RCC 7860 (cell line): ENCODE measurements at regions not wholly inside any gene's neighbourhood (a gene's known extent, or its start where the extent isn't known, plus 50 kb on each side); places are given as distances from the start of the nearest gene placed in this dataset.

Source experiments
- DNase-seq: peaks from one replicate; pipeline ENCODE4 v3.0.0-alpha.2; 2015; ENCODE audit warnings: low spot score
- FAIRE-seq: peaks from 2 replicates; lab custom pipeline; 2012; peaks lifted over from hg19 to GRCh38; lab: Jason Lieb, UNC

DNA sequence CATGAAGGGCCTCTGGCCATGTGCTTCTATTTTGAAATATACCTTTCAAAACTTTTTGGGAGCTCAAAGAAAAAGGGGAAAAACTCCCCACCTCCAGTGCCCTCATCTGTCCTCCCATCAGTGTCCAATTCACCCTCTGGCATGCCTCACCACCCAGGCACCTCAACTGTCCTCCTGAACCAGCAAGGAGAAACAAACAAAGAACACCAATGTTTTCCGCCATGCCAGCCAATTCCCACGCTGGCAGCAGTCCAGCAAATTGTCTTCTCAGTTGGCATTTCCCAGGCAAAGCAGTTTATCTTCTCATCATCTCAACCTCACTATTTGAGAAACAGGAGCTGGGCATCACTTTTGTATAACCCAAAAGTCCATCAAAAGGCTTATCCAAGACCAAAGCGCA lies 496.9 kb downstream of the SOX6 start:
- FAIRE-seq, result no peak

DNA sequence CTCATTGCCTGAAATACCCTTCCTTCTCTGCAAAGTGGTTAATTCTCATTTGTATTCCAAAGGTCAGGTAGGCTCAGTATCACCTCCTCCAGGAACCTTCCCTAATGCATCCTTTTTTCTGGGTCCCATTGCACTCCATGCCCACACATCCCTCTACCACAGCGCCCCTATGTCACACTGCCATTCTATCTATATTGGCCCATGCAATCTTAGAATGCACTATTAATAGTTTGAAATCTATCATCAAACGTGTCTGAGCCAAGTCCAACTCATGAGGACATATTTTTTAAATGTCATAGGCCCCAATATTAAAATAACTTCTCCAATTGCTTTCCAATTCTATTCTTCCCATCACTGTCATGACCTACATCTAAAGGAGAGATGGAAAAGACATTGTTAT lies 495.1 kb downstream of the SOX6 start:
- FAIRE-seq (no peak), DNase-seq (no peak)

More for the DNA sequence above, 496.9 kb downstream of the SOX6 start:
- no peak for DNase-seq

DNA sequence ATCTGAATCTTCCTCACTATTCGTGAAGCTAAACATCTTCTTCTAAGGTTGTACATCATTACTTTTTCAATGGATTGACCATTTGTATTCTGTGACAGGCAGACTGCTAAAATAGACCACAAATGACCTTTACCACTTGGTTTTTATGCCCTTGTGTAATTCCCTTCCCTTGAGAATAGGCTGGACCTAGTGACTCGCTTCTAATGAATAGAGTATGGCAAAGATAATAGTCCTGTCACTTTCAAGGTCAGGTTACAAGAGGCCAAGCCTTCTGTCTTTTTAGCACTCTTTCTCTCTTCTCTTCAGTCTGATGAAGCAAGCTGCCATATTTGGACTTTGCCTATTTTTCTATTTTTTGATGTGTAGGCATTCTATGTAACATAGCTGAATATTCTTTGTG lies 492.9 kb downstream of the SOX6 start:
- FAIRE-seq (no peak), DNase-seq (no peak)

DNA sequence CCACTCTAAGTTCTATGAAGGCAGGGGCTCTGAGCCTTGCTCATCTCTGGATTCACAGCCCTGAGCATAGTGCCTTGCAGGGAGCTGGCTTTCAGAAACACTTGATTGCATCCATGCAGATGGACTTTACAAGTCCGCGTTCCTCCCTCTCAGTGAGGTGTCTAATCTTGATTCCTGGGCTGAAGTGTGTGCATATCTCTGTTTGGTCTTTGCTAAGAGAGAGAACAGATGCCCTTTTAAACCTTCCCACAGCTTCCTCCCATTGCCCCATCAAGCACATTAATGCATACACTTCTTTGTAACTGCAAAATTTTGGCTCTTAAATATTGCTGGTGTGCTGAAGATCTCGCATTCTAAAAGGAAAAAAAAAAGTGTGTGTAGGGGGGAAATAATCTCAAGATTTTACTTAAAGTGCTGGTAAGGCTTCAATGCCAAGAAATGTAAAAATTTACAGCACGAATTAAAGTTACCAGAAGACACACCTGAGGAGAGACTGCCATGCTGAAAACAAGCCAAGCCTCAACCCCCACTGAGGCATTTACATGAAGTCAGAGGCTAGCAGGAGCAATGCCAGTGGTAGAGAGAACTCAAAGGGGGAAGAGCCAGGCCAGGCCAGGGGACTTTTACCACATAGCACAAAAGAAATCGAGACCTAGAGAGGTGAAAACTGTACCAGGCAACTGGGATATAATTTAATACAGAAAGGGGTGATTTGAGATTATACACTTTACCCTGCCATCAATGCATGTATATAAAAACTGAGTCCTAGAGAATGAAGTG lies 492.1 kb downstream of the SOX6 start:
- FAIRE-seq (no peak), DNase-seq (no peak)

DNA sequence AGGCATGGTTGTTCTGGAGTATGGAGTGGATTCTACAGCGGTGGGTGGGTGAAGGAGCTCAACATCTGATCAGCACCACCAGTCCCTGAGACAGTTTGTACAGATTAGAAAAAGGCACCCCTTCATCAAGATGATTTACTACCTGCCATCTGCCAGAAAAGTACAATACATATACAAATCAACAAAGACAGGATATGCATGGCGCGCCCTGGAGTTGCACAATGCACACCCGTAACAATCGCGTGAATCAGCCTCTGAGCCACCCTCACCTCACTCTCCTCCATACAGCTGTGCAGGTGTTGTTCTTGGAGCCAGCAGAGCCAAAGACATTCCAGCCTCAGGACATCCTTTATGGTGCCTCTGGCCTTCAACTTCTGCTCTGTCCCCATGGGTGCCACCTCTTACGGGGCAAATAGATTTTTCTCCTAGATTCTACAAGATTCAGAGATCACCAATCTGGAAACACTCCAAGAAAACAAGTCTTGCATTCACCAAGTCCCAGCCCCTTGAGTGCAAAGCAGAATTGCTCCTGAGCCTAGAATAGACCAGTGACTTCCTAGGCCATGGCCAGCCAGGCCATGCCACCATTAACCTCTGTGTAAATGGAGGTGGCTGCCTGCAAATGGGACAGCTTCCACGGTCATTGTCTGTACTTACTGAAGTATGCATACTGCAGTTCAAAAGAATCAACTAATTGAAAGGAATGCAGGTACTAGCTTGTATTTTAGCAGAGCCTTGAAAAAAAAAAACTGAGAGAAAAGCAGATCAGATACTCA lies 490.9 kb downstream of the SOX6 start:
- DNase-seq (no peak), FAIRE-seq (no peak)

DNA sequence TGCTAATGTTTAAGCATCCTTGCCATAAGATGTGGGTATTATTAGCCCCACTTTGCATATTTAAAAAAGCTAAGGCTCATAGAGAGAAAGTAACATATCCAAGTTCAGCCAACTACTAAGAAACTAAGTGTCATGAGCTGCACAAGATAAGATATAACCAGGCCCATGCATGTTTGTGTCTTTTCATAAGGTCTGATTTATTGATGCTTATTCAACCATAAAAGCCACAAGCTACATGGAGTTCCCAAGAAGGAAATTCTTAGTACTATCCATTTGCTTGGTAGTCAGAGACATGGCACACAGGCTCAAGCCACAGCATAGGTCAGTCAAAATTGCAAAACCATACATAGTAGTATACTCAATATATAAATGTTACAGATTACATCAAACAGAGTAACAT lies 488.5 kb downstream of the SOX6 start:
- DNase-seq (no peak), FAIRE-seq (no peak)

DNA sequence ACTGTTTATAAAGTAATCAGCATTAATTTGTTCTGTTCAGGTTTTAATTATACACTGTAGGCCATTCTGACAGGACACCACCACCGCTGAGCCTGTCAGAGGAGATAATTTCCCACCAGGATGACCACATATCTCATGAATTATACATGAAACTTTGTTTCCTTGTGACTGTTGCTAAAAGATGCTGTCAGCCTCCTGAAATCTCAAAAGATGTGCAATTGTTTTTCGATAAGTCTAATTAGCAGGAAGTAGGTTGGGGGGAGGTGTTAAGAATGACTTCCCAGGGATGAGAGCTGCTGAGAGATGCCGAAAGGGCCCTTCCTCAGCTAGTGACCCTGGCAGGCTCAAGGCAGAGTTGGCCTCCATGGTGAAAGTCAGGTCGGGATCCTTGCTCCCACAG lies 485.4 kb downstream of the SOX6 start:
- FAIRE-seq (no peak), DNase-seq (no peak)

DNA sequence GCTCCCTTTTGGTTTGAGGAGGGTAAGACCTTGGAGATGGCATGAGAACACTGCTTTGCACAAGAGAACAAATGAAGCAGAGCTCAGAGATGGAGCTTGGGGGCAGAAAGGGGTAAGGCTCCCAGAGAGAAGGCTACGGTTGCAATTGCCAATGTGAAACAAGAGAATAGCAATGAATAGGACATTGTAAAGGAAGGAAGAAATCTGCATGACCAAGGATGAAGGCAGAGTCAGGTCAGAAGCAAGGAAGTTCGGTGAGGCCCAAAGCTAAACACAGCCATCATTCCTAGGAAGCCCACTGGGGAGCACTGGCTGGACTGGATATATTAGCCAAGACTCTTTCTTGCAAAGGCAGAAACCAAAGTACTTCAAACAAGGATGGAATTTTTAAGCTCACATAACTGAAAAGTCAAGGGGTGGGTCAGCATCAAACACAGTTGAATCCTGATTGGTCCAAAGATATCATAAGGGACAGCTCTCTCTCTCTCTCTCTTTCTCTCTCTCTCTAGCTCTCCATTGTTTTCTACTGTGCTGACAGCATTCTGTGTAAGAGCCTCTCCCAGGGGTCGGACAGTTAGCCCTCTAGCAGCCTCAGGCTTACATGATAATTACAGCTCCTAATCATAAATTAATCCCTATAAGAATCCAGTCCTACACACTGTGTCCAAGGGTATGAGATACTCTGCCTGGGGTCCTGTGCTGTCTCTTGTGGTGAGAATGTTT lies 484.3 kb downstream of the SOX6 start:
- FAIRE-seq (no peak), DNase-seq (no peak)

DNA sequence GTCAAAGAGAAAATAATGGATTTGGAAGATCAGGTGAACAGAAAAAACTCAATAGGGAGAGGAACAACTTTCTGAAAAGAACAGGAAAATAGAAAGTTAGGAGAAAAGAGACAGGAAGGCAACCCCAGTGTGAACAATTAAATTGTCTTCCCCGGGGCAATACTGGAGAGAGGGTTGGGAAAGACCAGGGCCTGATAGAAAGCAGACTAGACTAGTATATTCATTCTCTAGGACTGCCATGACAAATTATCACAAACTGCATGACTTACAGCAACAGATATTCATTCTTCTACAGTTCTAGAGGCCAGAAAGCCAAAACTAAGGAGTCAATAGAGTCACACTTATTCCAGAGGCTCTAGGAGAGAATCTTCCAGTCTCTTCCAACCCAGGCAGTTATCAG lies 482.8 kb downstream of the SOX6 start:
- DNase-seq, result no peak
- FAIRE-seq, result no peak

DNA sequence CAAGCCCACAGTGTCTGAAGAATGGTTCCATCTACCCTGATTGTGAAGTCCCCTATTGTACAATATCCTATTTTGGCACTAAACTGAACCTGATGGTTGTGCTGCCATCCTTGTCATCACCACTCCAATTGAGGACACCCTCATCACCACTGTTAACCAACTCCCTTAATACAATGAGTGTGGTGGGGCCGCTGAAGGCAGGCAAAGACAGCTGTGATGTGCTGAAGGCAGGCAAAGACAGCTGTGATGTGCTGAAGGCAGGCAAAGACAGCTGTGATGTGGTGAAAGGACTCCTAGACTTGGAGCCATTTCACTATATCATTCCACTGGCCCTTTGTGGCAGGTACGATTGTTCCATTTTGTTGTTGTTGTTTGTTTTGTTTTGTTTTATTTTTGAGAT lies 481.6 kb downstream of the SOX6 start:
- no peak for DNase-seq
- no peak for FAIRE-seq

DNA sequence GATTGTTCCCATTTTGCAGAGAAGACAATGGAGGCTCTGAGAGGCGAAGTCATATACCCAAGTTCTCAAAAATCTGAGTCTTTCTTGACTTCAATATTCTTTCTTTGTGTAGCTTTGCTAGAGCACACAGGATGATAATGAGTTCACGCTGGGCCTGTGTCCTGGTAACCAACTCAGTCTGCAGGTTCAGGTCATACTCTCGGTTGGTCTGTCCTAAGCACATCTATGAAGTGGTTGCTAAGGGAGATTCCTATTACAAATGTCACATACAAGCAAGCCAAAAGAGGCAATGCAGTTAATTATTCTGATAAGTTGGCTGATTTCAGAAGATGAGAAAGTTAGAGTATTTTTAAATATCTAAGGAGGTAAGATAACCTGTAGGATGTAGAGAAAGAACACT lies 481.0 kb downstream of the SOX6 start:
- FAIRE-seq (no peak), DNase-seq (no peak)

DNA sequence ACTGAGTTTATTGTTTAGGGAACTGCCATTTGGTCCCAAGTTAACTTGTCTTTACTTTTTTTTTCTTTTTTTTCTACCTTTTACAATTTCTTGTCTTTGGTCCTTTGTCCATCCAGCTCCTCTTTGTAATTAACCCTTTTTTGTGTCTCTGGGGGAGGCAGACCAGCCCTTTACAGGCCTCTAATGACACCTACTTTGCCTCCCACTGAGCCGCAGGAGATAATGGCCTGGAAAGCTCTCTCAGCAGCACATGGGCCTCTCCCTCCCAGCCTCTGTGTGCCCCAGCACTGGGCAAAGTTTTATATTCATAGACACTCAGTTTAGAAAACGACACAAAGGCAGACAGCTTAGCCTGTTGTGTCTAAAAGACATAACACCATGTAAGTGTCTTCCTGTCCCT lies 480.4 kb downstream of the SOX6 start:
- FAIRE-seq, result no peak
- DNase-seq, result no peak

DNA sequence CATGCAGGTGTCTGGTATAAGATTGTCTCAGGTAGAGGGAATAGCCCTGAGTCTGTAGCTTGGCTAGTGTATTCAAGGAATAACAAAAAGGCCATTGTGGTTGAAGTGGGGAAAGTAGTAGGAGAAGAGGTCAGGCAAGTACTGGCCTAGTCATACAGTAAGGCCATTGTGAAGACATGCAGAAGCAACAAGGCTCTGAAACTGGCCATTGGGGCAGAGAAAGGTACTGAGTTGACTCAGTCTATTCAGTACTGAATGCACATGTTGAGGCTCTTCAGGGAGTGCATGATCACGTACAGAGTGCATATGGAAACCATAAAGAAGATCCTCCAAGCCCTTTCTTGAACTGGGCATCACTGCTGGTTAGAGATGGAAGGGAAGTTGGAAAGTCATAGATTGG lies 477.6 kb downstream of the SOX6 start:
- no peak for DNase-seq
- no peak for FAIRE-seq

DNA sequence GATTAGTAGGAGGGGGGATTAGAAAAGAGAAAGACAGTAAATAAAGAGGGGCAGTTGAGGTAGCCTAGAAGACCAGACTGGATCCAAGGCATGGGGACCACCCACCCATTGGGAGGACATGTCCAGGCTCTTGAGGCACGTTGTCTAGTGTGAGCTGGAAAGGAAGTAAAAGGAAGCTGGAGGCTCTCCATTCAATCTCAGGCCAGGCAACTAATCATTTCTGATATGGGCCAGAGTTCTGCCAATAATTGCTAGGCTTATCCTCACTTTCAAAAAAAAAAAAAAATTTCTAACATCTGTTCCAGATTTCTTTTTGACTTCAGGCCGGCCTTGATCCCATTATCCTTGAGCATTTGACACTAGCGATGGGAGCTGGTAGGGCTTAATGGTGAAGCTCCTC lies 476.1 kb downstream of the SOX6 start:
- DNase-seq, result no peak
- no peak for FAIRE-seq

DNA sequence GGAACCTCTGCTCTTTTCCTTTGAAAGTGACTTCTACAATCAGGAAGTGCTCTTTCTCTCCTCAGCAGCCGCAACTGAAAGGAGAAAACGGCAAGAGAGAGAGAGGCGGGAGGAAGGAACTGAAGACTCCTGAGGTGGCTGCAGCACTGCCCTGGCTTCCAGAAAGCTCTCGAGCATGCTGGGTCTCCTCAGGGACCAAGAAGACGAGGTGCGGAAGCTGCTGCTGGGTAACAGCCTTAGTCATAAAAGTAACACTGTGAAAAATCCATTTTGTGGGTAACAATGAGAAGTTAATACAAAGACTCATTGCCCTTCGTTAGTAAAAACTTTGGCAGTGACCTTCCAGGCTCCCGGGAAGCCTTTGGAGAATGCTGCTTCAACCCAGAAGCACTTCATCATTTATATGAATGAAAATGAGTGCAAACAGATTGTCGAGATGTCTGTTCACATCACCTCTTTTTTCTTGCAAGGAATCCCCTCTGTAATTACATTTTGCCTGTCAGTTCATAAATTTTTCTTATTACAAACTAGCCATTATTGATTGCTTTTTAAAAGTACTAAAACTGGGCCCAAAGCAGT lies 473.4 kb downstream of the SOX6 start:
- FAIRE-seq (no peak), DNase-seq (no peak)

DNA sequence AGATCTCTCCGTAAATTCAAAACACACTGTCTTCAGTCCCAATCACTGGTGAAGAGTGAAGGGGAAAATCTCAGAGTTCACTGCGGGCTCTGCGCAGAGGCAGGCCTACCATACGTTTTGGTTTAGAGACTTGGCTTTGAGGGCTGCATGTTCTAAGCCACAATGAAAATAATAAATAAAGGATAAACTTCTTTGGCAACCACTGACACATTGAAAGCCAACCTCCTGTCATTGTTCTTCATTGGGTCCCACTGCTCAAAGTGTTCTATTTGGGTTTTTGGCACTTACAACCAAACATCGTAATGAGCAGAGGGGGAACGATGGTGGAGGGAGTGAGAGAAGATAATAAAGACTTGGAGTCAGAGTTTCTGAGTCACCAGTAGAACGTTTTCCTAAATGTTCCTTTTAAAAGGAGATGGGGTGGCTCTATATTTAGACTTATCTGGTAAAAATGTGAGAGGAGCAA lies 472.9 kb downstream of the SOX6 start:
- no peak for DNase-seq
- FAIRE-seq, result no peak

DNA sequence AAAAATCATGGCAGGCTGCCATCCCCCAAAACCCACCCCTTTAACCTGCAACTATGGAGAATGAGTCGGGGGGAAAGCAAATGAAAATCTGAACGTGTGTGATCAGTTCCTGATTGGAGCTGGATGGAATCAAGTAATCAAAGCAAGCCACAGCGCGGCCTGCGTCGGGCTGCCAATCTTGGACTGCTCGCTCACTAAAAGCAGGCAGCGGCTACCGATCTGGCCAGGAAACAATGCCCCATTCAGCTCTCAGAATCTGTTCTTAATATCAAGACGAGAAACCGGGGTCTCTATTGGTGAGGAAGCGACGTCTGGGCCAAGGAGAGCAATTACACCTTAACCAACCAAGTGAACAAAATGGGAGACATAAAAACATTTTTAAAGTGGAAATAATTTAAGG lies 472.2 kb downstream of the SOX6 start:
- no peak for FAIRE-seq
- no peak for DNase-seq

DNA sequence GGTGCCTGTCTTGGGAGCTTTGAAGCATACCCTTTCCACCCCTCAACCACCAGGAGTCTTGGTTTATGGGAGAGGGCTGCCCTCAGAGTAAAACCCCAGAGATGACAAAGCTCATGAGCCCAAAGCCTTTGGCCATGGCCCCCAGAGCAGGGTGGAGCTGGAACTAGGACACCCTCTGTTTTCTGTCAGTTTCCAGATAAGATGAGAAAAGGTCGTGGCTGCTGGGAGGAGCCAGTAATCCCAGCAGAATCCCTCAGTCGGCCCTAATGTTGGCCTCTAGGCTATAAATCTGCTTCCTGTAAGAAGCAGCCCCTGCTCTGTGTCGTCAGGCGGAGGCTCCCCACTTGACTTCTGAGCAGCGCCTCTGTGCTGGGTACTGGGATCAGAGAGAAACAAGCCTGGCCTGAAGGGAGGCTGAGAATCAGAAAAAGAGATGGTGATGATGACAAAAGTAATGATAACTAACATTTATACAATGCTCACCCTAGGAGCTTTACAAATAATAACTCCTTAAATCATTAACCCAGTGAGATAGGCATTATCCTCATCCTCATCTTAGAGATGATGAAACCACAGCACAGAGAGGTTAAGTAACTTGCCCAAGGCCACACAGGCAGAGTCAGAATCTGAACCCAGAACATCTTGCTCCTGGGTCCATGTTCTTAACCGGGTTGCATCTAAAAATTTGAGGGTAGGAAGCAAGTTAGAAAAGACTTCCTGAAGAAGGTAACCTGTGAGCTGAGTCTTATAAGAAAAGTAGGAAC lies 471.4 kb downstream of the SOX6 start:
- no peak for FAIRE-seq
- no peak for DNase-seq

DNA sequence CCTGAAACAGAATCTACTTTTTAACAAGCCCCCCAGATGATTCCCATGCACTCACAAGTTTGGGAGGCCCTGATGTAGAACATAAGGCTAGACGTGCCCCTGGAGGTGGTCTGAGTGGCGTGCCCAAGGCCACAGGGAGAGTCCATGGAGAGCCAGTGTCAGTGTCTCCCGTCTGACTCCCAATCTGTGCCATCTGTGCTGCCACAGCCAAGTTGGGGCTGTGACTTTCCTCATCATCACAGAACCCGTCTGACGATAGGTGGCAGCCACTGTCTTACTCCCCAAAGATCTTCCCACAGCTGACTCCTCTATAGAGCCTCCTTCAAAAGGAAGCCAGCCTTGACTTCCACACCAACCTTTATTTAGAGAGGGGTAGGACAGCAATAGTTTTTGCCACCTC lies 470.5 kb downstream of the SOX6 start:
- DNase-seq (no peak), FAIRE-seq (no peak)

DNA sequence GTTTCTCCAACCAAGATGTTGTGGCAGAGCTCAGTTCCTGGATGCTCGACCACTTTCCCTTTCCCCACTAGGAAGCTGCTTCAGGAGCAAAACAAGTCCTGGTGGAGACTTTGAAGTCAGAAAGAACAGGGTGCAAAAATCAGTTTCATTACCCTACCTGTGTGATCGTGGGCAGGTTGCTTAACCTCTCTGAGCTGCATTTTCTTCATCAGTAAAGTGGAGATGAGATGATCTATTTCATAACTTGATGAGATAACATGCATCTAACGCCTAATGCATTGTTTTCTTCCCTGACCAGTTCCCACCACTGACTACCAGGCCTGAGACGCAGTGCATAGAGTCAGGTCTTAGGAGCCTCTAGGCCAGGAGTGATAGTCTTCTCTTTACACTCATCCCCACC lies 470.0 kb downstream of the SOX6 start:
- no peak for FAIRE-seq
- no peak for DNase-seq

DNA sequence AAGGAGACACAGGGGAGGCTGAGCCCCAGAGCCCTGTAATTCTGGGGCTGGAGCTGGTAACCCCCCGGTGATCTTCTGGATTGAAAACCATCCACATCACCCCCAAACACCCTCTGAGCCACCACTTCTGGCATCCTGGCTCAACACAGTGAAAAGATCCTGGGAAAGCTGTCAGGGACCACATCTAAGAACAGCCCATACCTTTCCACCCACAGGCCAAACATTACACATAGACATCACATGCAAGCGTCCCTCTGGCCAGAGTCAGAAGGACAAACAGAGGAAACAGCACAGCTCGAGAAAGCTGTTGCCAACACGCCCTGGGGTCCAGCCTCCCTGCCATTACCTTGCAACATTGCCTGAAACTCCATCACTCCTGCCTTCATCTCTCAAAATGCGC lies 469.5 kb downstream of the SOX6 start:
- FAIRE-seq, result no peak
- no peak for DNase-seq
